Caco-2 (cell line): ENCODE measurements at regions not wholly inside any gene's neighbourhood (a gene's known extent, or its start where the extent isn't known, plus 50 kb on each side); places are given as distances from the start of the nearest gene placed in this dataset.
A peak's percentile ranks its signal among the peaks of the same experiment; 100 is the strongest.

Experiments used
- BruUV-seq: library from RNA; stranded (reverse); fragments of 400-500 nt; replicated peaks from 2 replicates; lab custom pipeline; 2021; lab: Mats Ljungman, UMichigan
- CTCF ChIA-PET: fragments of 300-600 bp; sonication (Branson Sonifier 250); formaldehyde crosslinking; loops from one replicate; lab custom pipeline; 2022; ENCODE audit warnings: antibody characterized with exemption; lab: Charles Lee
- POLR2A ChIA-PET: fragments of 300-600 bp; sonication (Branson Sonifier 250); formaldehyde crosslinking; loops from one replicate; lab custom pipeline; 2022; ENCODE audit warnings: antibody characterized with exemption; lab: Charles Lee
- DNase-seq, 2 experiments: peaks; one replicate each; pipeline versions ENCODE4 v3.0.0 to v3.0.0-alpha.2; 2020 to 2022
- H3K27me3 ChIP-seq: replicated peaks from 2 replicates; pipeline ENCODE4 v1.6.0; 2011; ENCODE audit warnings: low read length; ENCODE audit not compliant: control insufficient read depth, insufficient read depth
- H3K36me3 ChIP-seq: 2 replicates; pipeline ENCODE4 v1.5.1; 2011; ENCODE audit warnings: low read length; ENCODE audit not compliant: control insufficient read depth, insufficient read depth
- H3K4me1 ChIP-seq: fragments of 250-450 bp; sonication (Bioruptor Pico); 2 replicates; pipeline ENCODE4 v1.5.1; 2020; ENCODE audit warnings: mild to moderate bottlenecking
- H3K4me3 ChIP-seq: 2 replicates; pipeline ENCODE4 v1.5.1; 2011; ENCODE audit warnings: low read depth, mild to moderate bottlenecking, control low read depth, low read length
- H3K9me3 ChIP-seq: fragments of 250-450 bp; sonication (Bioruptor Pico); 2 replicates; pipeline ENCODE4 v1.5.1; 2020; ENCODE audit warnings: mild to moderate bottlenecking, moderate library complexity
- H3K27ac Mint-ChIP-seq: one replicate; pipeline ENCODE4 v1.8.0; 2022; ENCODE audit warnings: mixed read lengths; ENCODE audit not compliant: unreplicated experiment
- H3K27me3 Mint-ChIP-seq: one replicate; pipeline ENCODE4 v1.8.0; 2022; ENCODE audit warnings: mixed read lengths; ENCODE audit not compliant: insufficient read depth, unreplicated experiment
- H3K36me3 Mint-ChIP-seq: one replicate; pipeline ENCODE4 v1.8.0; 2022; ENCODE audit warnings: mild to moderate bottlenecking, mixed read lengths; ENCODE audit not compliant: insufficient read depth, unreplicated experiment
- H3K4me1 Mint-ChIP-seq: one replicate; pipeline ENCODE4 v1.8.0; 2022; ENCODE audit warnings: low read depth, mixed read lengths; ENCODE audit not compliant: unreplicated experiment
- H3K4me3 Mint-ChIP-seq: one replicate; pipeline ENCODE4 v1.8.0; 2022; ENCODE audit warnings: mild to moderate bottlenecking, moderate library complexity, mixed read lengths; ENCODE audit not compliant: unreplicated experiment
- H3K9me3 Mint-ChIP-seq: one replicate; pipeline ENCODE4 v1.8.0; 2022; ENCODE audit warnings: mixed read lengths; ENCODE audit not compliant: unreplicated experiment
- CTCF ChIP-seq, 2 experiments: fragments of 200-600 bp in 1 of 2; IDR thresholded peaks; 1 replicate in 1 of 2; 2 replicates in 1 of 2; pipeline versions ENCODE4 v1.5.1 to v1.8.0; 2011 to 2022; ENCODE audit warnings: antibody characterized with exemption in 1 of 2, control low read depth in 1 of 2, inconsistent platforms in 1 of 2, low read depth in 1 of 2, low read length in 1 of 2, mild to moderate bottlenecking in 1 of 2, moderate library complexity in 1 of 2; ENCODE audit not compliant: insufficient read depth in 1 of 2, severe bottlenecking in 1 of 2, unreplicated experiment in 1 of 2
- intact Hi-C: fragments of 100-400 bp; cut with micrococcal nuclease; formaldehyde crosslinking; loops from one replicate; pipeline ENCODE4 v1.10.0; 2022; ENCODE audit not compliant: unreplicated experiment

- CTCF ChIA-PET = interaction anchor here (0.6 to 1.1 kb wide), 3 partner anchors 20 to 1099 kb away, joined by 3 to 5 read pairs (median 4); no protein-coding TSS in a partner anchor
- peaks cover 13% of the 10 kb centered on the region for H3K4me1 Mint-ChIP-seq
- POLR2A ChIA-PET = no interaction called here
- Histone ChIP-seq H3K36me3 (no peaks in the 10 kb centered on the region), H3K4me3 (no peak overlapping the region), H3K27me3 (no peaks in the 10 kb centered on the region), H3K4me1 (peaks cover 15% of the 10 kb centered on the region), H3K9me3 (peaks cover 28% of the 10 kb centered on the region)
- peaks cover 19% of the 10 kb centered on the region for H3K9me3 Mint-ChIP-seq
- H3K4me3 Mint-ChIP-seq = peak overlapping the region; percentile 25
- intact Hi-C loops = no loop called here
- H3K27ac Mint-ChIP-seq = no peak overlapping the region
- TF ChIP-seq CTCF (IDR thresholded peaks at IDR 0.05; ENCODE audit: insufficient read depth in 1 of 2, low read depth in 1 of 2, low read length in 1 of 2, severe bottlenecking in 1 of 2, unreplicated experiment in 1 of 2) = no peak
- no TSS peak for BruUV-seq
- H3K27me3 Mint-ChIP-seq = peaks cover 3% of the 10 kb centered on the region
- no peak for DNase-seq
- no peaks in the 10 kb centered on the region for H3K36me3 Mint-ChIP-seq
Measured at GRCh38 chr20:56988446-56988845, 278.0 kb downstream of the BMP7 start.

- intact Hi-C loops = no loop called here
- H3K4me3 ChIP-seq = no peak overlapping the region
- H3K9me3 ChIP-seq = peaks cover 20% of the 10 kb centered on the region
- no peak for DNase-seq
- no peaks in the 10 kb centered on the region for H3K27me3 ChIP-seq
- no TSS peak for BruUV-seq
- CTCF ChIA-PET = interaction anchor here (0.5 to 1.0 kb wide), 2 partner anchors 15 to 50 kb away, joined by 3 to 4 read pairs; no protein-coding TSS in a partner anchor
- POLR2A ChIA-PET = no interaction called here
- H3K4me1 Mint-ChIP-seq = peaks cover 13% of the 10 kb centered on the region
- peaks cover 20% of the 10 kb centered on the region for H3K4me1 ChIP-seq
- no peak overlapping the region for H3K4me3 Mint-ChIP-seq
- no peak overlapping the region for H3K27ac Mint-ChIP-seq
- H3K27me3 Mint-ChIP-seq = no peaks in the 10 kb centered on the region
- peaks cover 10% of the 10 kb centered on the region for H3K9me3 Mint-ChIP-seq
- no peaks in the 10 kb centered on the region for H3K36me3 ChIP-seq
- no peaks in the 10 kb centered on the region for H3K36me3 Mint-ChIP-seq
- no peak for TF ChIP-seq CTCF (IDR thresholded peaks at IDR 0.05; ENCODE audit: insufficient read depth in 1 of 2, low read depth in 1 of 2, low read length in 1 of 2, severe bottlenecking in 1 of 2, unreplicated experiment in 1 of 2)
Measured at GRCh38 chr20:56989516-56989915, 276.9 kb downstream of the BMP7 start.

GRCh38 chr20:56993020-56993559 lies 273.4 kb downstream of the BMP7 start:
- ChIA-PET POLR2A (no interaction called here), CTCF (interaction anchor here (0.6 to 2.0 kb wide), 4 partner anchors 36 to 443 kb away, joined by 3 to 7 read pairs (median 4); no protein-coding TSS in a partner anchor)
- H3K4me1 ChIP-seq = peaks cover 16% of the 10 kb centered on the region
- no peaks in the 10 kb centered on the region for H3K27me3 ChIP-seq
- BruUV-seq = no TSS peak
- peaks cover 4% of the 10 kb centered on the region for H3K9me3 ChIP-seq
- DNase-seq = no peak
- Mint-ChIP-seq H3K4me1 (peaks cover 13% of the 10 kb centered on the region), H3K27ac (no peak overlapping the region), H3K27me3 (no peaks in the 10 kb centered on the region), H3K9me3 (peaks cover 2% of the 10 kb centered on the region), H3K4me3 (no peak overlapping the region), H3K36me3 (peaks cover 7% of the 10 kb centered on the region)
- no peaks in the 10 kb centered on the region for H3K36me3 ChIP-seq
- TF ChIP-seq CTCF (IDR thresholded peaks at IDR 0.05; ENCODE audit: insufficient read depth in 1 of 2, low read depth in 1 of 2, low read length in 1 of 2, severe bottlenecking in 1 of 2, unreplicated experiment in 1 of 2) = no peak
- H3K4me3 ChIP-seq = no peak overlapping the region
- intact Hi-C loops = loop anchor here (2.0 kb wide), 1 partner anchor 14 kb away; no protein-coding TSS in a partner anchor
